LNCaP clone FGC (cell line): ENCODE measurements at regions not wholly inside any gene's neighbourhood (a gene's known extent, or its start where the extent isn't known, plus 50 kb on each side); places are given as distances from the start of the nearest gene placed in this dataset.

Source experiments
- DNase-seq: peaks from one replicate; pipeline ENCODE4 v3.0.0-alpha.2; 2011; ENCODE audit warnings: low read depth
- H3K4me3 ChIP-seq: 2 replicates; pipeline ENCODE4 v1.5.1; 2011; ENCODE audit warnings: mild to moderate bottlenecking, low read depth, low read length, control low read depth
- CTCF ChIP-seq: IDR thresholded peaks from 2 replicates; pipeline ENCODE4 v1.5.1; 2012; ENCODE audit warnings: mild to moderate bottlenecking; ENCODE audit not compliant: control insufficient read depth, insufficient read depth; ENCODE audit errors: extremely low read depth

DNA sequence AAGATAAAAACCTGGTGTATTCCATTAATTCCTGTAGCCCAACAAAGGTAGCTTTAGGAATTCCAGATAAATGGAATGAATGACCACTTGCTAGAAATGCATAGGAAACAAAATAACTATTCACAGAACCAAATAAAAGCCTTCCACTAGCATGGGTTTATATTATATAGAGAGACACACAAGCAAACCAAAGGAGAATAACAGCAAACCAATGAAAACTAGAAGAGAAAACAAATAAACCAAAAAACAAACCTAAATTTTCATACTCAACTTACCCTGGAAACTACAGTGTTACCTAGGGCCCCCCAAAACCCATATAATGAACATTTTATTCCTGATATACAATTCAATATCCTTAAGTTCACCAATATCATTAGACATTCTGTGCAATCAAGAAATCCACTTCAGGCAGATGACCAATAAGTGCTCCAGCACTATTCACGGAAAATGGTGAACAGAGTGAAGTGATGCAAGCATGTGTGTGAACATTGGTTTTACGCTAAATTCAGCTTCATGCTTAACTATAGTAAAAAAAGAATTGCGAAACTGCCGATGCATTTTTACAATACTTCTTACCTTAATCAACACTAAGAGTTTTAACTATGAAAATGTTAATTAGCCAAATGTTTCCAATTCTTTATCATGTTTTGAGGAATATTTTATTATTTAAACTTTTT is 1108.4 kb upstream of the TMEM132C start:
- TF ChIP-seq CTCF, result no peak
- no peak for DNase-seq
- no peak overlapping the region for H3K4me3 ChIP-seq

- no peak for TF ChIP-seq CTCF
- no peak overlapping the region for H3K4me3 ChIP-seq
- no peak for DNase-seq
Observed at GRCh38 chr12:127161466-127161865, 1105.5 kb upstream of the TMEM132C start.

- H3K4me3 ChIP-seq, result no peak overlapping the region
- no peak for DNase-seq
- no peak for TF ChIP-seq CTCF
Observed at GRCh38 chr12:127162307-127162706, 1104.7 kb upstream of the TMEM132C start.

DNA sequence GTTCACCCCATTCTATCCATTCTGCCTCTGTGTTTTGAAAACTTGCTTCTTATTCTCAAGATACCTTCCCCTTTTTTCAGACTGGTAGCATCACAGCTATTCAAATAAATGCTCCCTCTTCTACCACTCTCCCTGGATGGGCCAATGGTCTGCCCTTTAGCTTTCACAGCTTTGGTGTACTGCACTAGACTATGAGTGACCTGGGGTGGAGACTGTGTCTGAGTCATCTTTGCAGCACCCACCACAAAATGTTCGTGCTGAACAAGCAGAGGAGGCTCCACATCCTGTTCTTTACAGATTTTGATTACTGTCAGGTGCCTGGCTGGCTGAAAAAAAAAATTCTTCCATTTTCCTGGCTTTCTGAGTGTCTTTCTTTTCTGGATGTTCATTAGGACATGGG is 1104.1 kb upstream of the TMEM132C start:
- no peak for DNase-seq
- TF ChIP-seq CTCF, result no peak

DNA sequence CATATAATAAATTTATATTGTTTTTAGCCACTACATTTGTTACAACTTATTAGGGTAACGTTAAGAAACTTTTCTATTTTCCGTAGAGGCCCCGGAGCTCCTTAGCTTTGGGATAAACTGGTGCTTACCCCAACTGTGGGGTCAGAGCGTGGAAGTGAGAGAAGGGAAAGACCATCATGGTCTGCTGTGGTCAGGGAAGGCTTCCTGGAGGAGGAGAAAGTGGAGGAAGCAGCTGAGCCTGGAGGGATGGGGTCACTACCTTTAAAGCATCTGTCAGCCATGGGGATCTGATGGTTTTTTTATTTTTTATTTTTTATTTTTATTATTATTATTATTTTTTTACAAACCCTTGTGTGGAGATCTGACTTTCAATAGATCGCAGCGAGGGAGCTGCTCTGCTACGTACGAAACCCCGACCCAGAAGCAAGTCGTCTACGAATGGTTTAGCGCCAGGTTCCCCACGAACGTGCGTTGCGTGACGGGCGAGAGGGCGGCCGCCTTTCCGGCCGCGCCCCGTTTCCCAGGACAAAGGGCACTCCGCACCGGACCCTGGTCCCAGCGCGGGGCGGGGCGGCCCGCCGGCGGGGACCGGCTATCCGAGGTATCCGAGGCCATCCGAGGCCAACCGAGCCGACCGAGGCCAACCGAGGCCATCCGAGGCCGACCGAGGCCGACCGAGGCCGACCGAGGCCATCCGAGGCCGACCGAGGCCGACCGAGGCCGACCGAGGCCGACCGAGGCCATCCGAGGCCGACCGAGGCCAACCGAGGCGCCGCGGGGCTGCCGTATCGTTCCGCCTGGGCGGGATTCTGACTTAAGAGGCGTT is 1101.2 kb upstream of the TMEM132C start:
- H3K4me3 ChIP-seq, result peak overlapping the region; percentile 43
- TF ChIP-seq CTCF, result no peak
- DNase-seq, result peak; percentile 79

More for the DNA sequence above, 1104.1 kb upstream of the TMEM132C start:
- no peak overlapping the region for H3K4me3 ChIP-seq

DNA sequence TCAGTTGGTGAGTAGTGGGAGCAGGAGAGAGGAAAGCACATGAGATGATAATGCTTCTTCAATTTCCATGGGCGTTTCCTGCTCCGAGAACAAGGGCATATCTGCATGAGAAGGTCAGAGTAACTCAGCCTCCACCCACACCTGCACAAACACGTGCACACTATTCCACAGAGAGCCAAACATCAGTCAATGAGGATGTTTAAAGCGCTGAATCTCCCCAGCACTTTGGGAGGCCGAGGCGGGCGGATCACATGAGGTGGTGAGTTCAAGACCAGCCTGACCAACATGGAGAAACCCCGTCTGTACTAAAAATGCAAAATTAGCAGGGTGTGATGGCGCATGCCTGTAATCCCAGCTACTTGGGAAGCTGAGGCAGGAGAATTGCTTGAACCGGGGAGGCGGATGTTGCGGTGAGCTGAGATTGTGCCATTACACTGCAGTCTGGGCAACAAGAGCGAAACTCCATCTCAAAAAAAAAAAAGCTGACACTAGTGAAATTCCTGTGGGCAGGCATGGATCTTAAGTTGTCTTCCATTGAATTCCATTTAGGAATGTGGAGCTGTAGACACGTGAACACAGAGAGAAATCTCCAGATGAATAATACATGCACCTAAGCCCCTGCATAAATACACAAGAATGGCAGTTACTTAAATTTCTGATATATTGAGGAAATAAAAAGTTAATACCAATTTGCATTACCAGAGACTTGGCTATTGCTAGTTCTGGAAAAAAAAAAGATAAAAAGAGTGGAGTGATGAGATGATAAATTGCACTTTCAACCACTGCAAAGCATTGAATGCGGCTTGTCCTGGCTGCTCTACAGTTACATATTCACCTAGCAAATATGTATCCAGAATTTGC is 1097.4 kb upstream of the TMEM132C start:
- H3K4me3 ChIP-seq, result no peak overlapping the region
- no peak for DNase-seq
- TF ChIP-seq CTCF, result no peak
